ENCODE measurements at regions not wholly inside any gene's neighbourhood (a gene's known extent, or its start where the extent isn't known, plus 50 kb on each side); places are given as distances from the start of the nearest gene placed in this dataset.

GRCh38 chr4:179268791-179269190, 1826.6 kb upstream of the AGA start:
- TF ChIP-seq CTCF (IDR thresholded peaks at IDR 0.05) (no peak), POLR2A (IDR thresholded peaks at IDR 0.05) (no peak)
